ENCODE measurements at regions not wholly inside any gene's neighbourhood (a gene's known extent, or its start where the extent isn't known, plus 50 kb on each side); places are given as distances from the start of the nearest gene placed in this dataset.

DNA sequence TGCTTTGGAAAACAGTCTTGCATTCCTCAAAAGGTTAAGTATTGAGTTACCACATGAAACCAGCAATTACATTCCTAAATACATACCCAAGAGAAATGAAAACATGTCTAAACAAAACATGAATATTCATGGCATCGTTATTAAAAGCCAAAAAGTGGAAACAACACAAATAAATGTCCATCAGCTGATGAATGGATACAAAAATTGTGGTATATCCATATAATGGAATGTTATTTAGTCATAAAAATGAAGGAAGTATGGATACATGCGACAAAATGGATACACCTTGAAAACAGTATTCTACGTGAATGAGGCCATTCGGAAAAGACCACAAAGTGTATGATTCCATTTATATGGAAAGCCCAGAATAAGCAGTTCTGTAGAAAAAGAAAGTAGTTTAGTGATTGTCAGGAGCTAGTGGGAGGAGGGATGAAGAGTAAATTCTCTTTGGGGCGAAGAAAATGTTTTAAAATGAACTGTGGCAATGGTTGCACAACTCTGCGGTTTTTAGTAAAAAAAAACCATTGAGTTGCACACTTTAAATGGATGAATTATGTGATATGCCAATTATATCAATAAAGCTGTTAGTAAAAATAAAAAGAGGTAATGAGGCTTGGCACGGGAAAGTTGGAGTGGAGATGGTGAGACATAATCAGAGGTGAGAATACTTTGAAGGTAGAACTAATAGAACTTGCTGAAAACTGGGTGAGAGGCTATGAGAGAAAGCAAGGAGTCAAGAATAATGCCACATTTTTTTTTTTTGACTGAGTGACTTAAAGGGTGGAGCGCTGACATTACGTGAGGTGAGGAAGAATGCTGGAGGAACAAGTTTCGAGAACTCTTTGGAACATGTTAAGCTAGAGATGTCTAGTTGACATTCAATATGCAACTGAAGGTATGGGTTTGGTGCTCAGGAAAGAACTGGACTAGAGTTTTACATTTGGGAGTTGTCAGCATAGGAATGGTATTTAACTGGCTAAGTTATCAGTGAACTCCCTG lies 194.9 kb upstream of the ZNF608 start:
- TF ChIP-seq, protein P1, sequence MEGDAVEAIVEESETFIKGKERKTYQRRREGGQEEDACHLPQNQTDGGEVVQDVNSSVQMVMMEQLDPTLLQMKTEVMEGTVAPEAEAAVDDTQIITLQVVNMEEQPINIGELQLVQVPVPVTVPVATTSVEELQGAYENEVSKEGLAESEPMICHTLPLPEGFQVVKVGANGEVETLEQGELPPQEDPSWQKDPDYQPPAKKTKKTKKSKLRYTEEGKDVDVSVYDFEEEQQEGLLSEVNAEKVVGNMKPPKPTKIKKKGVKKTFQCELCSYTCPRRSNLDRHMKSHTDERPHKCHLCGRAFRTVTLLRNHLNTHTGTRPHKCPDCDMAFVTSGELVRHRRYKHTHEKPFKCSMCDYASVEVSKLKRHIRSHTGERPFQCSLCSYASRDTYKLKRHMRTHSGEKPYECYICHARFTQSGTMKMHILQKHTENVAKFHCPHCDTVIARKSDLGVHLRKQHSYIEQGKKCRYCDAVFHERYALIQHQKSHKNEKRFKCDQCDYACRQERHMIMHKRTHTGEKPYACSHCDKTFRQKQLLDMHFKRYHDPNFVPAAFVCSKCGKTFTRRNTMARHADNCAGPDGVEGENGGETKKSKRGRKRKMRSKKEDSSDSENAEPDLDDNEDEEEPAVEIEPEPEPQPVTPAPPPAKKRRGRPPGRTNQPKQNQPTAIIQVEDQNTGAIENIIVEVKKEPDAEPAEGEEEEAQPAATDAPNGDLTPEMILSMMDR (IDR thresholded peaks at IDR 0.05), result no peak
- TF ChIP-seq POLR2A (IDR thresholded peaks at IDR 0.05), result no peak
